Mucosa of rectum (tissue), 2 donors: ENCODE measurements at regions not wholly inside any gene's neighbourhood (a gene's known extent, or its start where the extent isn't known, plus 50 kb on each side); places are given as distances from the start of the nearest gene placed in this dataset.

Experiments
- H3K27ac ChIP-seq, 2 donors: one replicate each; pipeline ENCODE4 v1.7.0; 2013; ENCODE audit warnings: inconsistent platforms in 2 of 2, low read depth in 2 of 2, low read length in 2 of 2
- H3K27me3 ChIP-seq, 2 donors: one replicate each; pipeline ENCODE4 v1.7.0; 2013; ENCODE audit warnings: low read length in 2 of 2; ENCODE audit not compliant: control insufficient read depth in 2 of 2, insufficient read depth in 2 of 2
- H3K36me3 ChIP-seq, 2 donors: one replicate each; pipeline ENCODE4 v1.7.0; 2013; ENCODE audit warnings: low read length in 2 of 2; ENCODE audit not compliant: control insufficient read depth in 2 of 2, insufficient read depth in 2 of 2
- H3K4me1 ChIP-seq, 2 donors: one replicate each; pipeline ENCODE4 v1.7.0; 2013; ENCODE audit warnings: low read length in 2 of 2, mild to moderate bottlenecking in 1 of 2; ENCODE audit not compliant: control insufficient read depth in 2 of 2, insufficient read depth in 2 of 2
- H3K4me3 ChIP-seq, 2 donors: one replicate each; pipeline ENCODE4 v1.7.0; 2013; ENCODE audit warnings: low read length in 2 of 2
- H3K9ac ChIP-seq, 2 donors: one replicate each; pipeline ENCODE4 v1.7.0; 2013; ENCODE audit warnings: low read length in 2 of 2, low read depth in 1 of 2, mild to moderate bottlenecking in 1 of 2
- H3K9me3 ChIP-seq, 2 donors: one replicate each; pipeline ENCODE4 v1.7.0; 2013; ENCODE audit warnings: low read length in 2 of 2; ENCODE audit not compliant: control insufficient read depth in 2 of 2
- donor health status: healthy.
- donor health status: Normal muscosa, but diverticular disease.

DNA sequence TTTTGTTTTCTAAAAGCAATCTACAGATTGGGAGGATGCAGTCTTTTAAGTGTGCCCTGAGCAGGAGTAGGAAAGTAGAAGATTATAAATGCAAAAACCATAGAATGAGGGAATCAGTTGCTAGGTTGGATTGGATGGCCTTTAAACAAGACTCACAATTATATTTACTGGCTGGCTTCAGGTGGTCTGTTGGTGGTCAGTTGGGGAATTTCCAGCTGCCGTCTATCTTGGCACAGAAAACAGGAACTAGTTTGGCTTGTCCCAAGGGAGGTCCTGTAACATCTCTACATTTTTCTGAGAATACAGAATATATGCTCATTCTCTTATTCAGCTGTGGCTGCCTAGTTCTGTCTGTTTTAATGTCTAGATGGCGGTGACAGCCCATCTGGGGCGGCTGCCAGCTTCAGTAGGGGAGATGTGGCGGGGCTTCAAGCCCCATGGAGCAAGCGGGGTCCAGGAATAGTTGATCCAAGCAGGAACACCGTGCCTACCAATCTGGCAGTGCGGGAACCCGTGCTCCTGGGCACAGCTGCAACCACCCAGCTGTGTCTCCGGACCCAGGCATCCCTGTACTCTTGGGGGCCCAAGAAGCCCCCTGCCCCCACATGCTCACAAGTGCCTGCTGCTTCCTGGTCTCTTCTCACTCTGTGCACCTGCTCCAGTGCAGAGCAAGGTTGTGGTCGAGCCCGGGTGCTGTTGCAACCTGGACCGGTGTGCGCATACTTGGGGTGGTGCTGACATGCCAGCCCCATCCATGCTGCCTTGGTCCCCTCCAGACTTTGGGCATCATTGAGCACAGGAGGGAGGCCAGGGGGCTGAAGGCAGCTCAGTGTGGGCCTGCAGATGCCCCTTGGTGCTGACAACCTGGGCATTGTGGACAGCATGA, 1182.6 kb downstream of the AMY1C start:
- Histone ChIP-seq H3K4me1 (no peaks in the 10 kb centered on the region), H3K27ac (no peak overlapping the region), H3K4me3 (no peak overlapping the region), H3K9ac (no peak overlapping the region), H3K27me3 (no peaks in the 10 kb centered on the region), H3K9me3 (no peaks in the 10 kb centered on the region), H3K36me3 (no peaks in the 10 kb centered on the region)

DNA sequence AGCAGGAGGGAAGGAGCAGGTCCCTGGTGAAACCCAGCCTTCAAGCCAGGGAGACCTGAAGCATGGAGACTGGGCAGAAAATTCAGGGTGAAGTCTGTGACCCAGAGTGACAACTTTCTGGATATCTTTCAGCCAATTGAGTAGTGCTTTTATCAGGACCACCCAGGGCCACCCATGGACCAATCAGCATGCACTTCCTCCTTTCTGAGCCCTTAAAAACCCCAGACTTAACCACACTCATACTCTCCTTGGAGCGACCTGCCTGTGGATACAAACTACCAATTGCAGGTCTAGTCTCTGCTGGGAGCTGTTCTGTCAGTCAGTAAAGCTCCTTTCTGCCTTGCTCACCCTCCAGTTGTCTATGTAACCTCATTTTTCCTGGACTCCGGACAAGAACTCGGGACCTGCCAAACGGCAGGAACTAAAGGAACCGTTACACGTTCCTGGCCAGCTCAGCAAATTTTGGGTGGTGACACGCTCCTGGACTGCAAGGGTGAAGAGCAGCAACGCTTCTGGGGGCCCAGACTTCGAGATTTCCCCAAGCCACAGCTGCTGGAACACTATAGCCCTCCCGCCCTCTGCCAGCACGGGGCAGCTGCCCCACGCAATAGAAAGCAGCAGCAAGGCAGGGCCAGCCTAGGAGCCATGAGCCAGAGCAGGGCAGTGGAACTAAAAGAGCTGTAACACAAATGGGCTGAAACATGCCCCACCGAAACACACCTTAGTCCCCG, 1183.4 kb downstream of the AMY1C start:
- no peak overlapping the region for H3K9ac ChIP-seq

DNA sequence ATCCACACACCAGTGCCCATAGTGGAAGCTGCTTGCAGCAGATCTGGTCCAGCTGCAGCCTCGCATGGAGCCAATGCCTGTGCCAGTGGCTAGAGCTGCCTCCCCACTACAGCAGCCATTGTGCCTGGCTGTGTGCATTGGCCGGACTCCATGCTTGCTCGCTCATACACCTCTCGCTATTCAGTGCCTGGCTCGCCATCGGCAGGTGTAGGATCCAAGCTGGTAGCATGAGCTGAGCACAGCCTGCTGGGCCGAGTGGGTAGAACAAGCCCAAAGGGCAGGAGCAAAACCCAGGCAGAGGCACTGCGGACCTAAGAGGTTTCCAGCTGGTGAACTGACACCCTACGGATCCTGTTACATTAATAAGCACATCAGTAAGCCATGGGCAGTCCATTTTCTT, 1184.1 kb downstream of the AMY1C start:
- Histone ChIP-seq H3K9me3 (no peaks in the 10 kb centered on the region), H3K27me3 (no peaks in the 10 kb centered on the region), H3K27ac (no peak overlapping the region), H3K9ac (no peak overlapping the region), H3K36me3 (no peaks in the 10 kb centered on the region), H3K4me3 (no peak overlapping the region), H3K4me1 (no peaks in the 10 kb centered on the region)

More for the DNA sequence above, 1183.4 kb downstream of the AMY1C start:
- H3K27ac ChIP-seq, result no peak overlapping the region
- no peaks in the 10 kb centered on the region for H3K36me3 ChIP-seq
- no peaks in the 10 kb centered on the region for H3K27me3 ChIP-seq
- H3K4me3 ChIP-seq, result no peak overlapping the region
- H3K4me1 ChIP-seq, result no peaks in the 10 kb centered on the region
- no peaks in the 10 kb centered on the region for H3K9me3 ChIP-seq

DNA sequence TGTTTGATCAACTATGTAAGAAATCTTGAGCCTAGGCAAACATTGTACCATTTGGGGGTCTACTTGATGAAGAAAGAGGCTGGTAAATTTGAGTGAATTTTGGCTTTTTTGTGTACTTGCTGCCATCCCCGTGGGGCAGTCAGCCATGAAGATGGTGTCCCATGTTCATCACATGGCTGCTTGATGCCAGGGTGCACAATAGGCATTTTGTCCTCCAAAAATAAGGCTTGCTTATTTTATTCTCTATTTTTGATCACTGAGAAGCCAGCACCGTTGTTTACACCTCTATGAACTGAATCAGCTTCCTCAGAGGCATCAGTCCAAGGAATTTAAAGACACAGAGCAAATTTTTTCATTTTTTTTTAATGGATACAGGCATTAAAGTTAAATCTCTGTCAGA, 1195.7 kb downstream of the AMY1C start:
- Histone ChIP-seq H3K4me1 (no peaks in the 10 kb centered on the region), H3K36me3 (no peaks in the 10 kb centered on the region), H3K27ac (no peak overlapping the region), H3K9ac (no peak overlapping the region), H3K9me3 (no peaks in the 10 kb centered on the region), H3K27me3 (no peaks in the 10 kb centered on the region), H3K4me3 (no peak overlapping the region)

DNA sequence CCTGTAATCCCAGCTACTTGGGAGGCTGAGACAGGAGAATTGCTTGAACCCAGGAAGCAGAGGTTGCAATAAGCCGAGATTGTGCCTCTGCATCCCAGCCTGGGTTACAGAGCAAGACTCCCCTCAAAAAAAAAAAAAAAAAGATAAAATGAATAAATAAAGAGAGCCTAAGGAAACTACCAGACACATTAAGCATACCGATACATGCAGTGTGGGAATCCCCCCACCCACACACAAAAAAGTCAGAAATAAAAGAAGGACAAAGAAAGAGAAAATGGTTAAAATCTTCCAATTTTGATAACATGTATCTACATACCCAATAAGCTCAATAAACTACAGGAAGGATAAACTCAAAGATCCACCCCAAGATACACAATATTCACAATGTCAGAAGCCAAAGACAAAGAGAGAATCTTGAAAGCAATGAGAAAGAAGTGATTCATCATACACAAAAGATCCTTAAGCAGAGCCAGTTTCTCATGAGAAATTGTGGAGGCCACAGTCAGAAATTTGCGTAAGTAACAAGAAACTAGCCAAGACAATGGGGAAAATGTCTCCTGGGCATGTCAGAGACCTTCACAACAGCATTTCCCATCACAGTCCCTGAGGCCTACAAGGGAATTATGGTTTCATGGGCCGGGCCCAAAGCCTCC, 1197.0 kb downstream of the AMY1C start:
- no peak overlapping the region for H3K4me3 ChIP-seq
- H3K27me3 ChIP-seq, result no peaks in the 10 kb centered on the region
- H3K9ac ChIP-seq, result no peak overlapping the region
- H3K27ac ChIP-seq, result no peak overlapping the region
- H3K9me3 ChIP-seq, result no peaks in the 10 kb centered on the region
- H3K4me1 ChIP-seq, result no peaks in the 10 kb centered on the region
- H3K36me3 ChIP-seq, result no peaks in the 10 kb centered on the region

DNA sequence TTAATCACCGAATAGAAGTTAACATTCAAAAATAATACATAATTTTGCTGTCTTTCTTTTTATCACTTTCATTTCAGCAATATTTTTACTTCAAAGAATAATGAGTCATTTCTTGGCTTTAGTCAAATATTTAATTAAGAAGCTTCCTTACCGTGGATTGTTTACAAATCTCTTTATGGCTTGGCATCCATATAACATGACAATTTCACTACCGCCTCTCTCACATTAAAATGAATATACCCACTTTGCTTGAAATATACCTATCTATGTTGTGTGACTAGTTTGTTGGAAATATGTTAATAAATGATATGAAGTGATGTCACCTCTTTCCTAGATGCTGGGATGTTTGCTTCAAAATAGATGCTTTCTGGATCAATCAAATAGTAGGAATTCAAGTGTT, 1203.9 kb downstream of the AMY1C start:
- Histone ChIP-seq H3K27ac (no peak overlapping the region), H3K4me1 (no peaks in the 10 kb centered on the region), H3K9me3 (no peaks in the 10 kb centered on the region), H3K4me3 (no peak overlapping the region), H3K9ac (no peak overlapping the region), H3K36me3 (no peaks in the 10 kb centered on the region), H3K27me3 (no peaks in the 10 kb centered on the region)

DNA sequence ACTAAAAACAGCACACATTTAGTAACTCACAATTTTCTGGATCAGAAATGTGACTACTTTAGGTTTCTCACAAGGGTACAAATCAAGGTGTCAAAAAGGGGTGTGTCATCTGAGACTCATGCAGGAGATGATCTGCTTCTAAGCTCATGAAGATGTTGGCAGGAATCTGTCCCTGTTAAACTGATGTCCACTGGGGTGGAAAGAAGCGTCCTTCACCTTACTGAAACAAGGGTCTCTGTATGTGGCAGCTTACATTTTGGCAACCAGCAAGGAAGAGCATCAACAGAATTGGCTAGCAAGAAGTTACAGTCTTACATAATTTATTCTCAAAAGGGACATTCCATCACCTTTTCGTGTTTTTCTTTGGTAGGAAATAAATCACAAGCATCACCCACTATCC, 1223.8 kb downstream of the AMY1C start:
- Histone ChIP-seq H3K4me3 (no peak overlapping the region), H3K27me3 (no peaks in the 10 kb centered on the region), H3K27ac (no peak overlapping the region), H3K9me3 (no peaks in the 10 kb centered on the region), H3K4me1 (no peaks in the 10 kb centered on the region), H3K36me3 (no peaks in the 10 kb centered on the region), H3K9ac (no peak overlapping the region)

DNA sequence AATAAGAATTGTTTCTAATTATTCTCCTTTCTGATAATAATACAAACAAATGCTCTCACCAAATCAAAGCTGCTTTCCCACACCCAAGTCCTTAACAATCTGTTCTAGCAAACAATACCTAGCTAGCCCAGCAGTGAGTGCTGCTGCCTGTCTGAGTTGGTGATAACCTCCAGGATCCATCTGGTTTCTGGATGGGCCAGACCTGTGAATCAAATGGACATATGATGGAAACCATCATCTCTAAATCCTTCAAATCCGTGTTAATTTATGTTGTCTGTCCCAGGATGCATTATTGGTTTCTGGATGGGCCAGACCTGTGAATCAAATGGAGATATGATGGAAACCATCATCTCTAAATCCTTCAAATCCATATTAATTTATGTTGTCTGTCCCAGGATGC, 1230.0 kb downstream of the AMY1C start:
- H3K4me3 ChIP-seq, result no peak overlapping the region
- no peaks in the 10 kb centered on the region for H3K9me3 ChIP-seq
- H3K4me1 ChIP-seq, result no peaks in the 10 kb centered on the region
- H3K9ac ChIP-seq, result no peak overlapping the region
- no peaks in the 10 kb centered on the region for H3K36me3 ChIP-seq
- no peak overlapping the region for H3K27ac ChIP-seq
- H3K27me3 ChIP-seq, result no peaks in the 10 kb centered on the region

DNA sequence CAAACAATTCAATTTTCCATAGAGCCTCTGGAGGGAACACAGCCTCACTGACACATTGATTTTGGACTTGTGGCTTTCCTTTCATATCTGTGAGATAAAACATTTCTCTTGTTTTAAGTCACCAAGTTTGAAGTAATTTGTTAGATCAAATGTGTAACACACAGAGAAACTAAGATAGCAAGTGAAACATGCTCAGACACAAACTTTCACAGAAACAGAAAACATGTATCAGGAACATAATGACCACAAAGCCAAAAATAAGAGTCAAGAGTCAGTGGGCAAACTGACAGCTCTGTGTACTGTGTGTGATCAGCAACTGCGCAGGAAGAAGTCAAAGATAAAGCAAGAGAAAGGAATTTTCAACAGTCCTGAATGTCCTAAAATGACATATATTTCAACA, 1237.5 kb downstream of the AMY1C start:
- H3K9ac ChIP-seq, result no peak overlapping the region
- no peaks in the 10 kb centered on the region for H3K36me3 ChIP-seq
- H3K9me3 ChIP-seq, result no peaks in the 10 kb centered on the region
- no peaks in the 10 kb centered on the region for H3K4me1 ChIP-seq
- no peak overlapping the region for H3K4me3 ChIP-seq
- no peak overlapping the region for H3K27ac ChIP-seq
- no peaks in the 10 kb centered on the region for H3K27me3 ChIP-seq

DNA sequence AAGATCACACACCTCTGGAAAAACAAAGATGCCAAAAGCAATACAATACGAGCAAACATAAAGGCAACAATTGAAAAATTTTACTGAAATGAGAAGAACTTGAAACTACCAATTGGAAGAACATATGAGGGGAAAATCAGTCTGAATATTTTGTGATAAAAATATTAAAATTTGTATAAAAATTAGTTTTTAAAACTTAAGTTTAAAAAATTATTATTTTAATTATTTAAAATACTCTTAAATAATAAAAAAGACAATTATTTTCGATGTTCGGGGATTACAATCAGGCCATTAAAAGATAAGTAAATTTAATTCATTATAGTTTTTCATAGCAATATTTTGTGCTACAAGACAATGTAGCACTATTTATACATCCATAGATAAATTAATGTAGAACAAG, 1239.3 kb downstream of the AMY1C start:
- Histone ChIP-seq H3K4me3 (no peak overlapping the region), H3K4me1 (no peaks in the 10 kb centered on the region), H3K36me3 (no peaks in the 10 kb centered on the region), H3K27me3 (no peaks in the 10 kb centered on the region), H3K27ac (no peak overlapping the region), H3K9ac (no peak overlapping the region), H3K9me3 (no peaks in the 10 kb centered on the region)
